ENCODE measurements at regions not wholly inside any gene's neighbourhood (a gene's known extent, or its start where the extent isn't known, plus 50 kb on each side); places are given as distances from the start of the nearest gene placed in this dataset.

- DNase-seq (ENCODE audit: low read depth, low spot score): no peak
Measured at GRCh38 chr10:4038000-4038399, 253.0 kb upstream of the KLF6 start.

- no peak for DNase-seq (ENCODE audit: low read depth, low spot score)
Measured at GRCh38 chr10:4035599-4035945, 250.6 kb upstream of the KLF6 start.

GRCh38 chr10:4034907-4035598 lies 250.0 kb upstream of the KLF6 start:
- no peak for DNase-seq (ENCODE audit: low read depth, low spot score)

GRCh38 chr10:4033341-4033896 lies 248.4 kb upstream of the KLF6 start:
- no peak for DNase-seq (ENCODE audit: low read depth, low spot score)

- no peak for DNase-seq (ENCODE audit: low read depth, low spot score)
Measured at GRCh38 chr10:4029866-4030265, 244.9 kb upstream of the KLF6 start.

- DNase-seq (ENCODE audit: low read depth, low spot score): no peak
Measured at GRCh38 chr10:4028854-4029583, 244.0 kb upstream of the KLF6 start.

GRCh38 chr10:4028027-4028471 lies 243.0 kb upstream of the KLF6 start:
- no peak for DNase-seq (ENCODE audit: low read depth, low spot score)

- DNase-seq (ENCODE audit: low read depth, low spot score): no peak
Measured at GRCh38 chr10:4025339-4025738, 240.3 kb upstream of the KLF6 start.

- no peak for DNase-seq (ENCODE audit: low read depth, low spot score)
Measured at GRCh38 chr10:4024516-4025245, 239.7 kb upstream of the KLF6 start.

GRCh38 chr10:4024027-4024426 lies 239.0 kb upstream of the KLF6 start:
- DNase-seq (ENCODE audit: low read depth, low spot score): no peak

- no peak for DNase-seq (ENCODE audit: low read depth, low spot score)
Measured at GRCh38 chr10:4022473-4022872, 237.5 kb upstream of the KLF6 start.

- DNase-seq (ENCODE audit: low read depth, low spot score): no peak
Measured at GRCh38 chr10:4020631-4021030, 235.6 kb upstream of the KLF6 start.

GRCh38 chr10:4018054-4018511 lies 233.1 kb upstream of the KLF6 start:
- DNase-seq (ENCODE audit: low read depth, low spot score): no peak

- no peak for DNase-seq (ENCODE audit: low read depth, low spot score)
Measured at GRCh38 chr10:4017336-4017735, 232.3 kb upstream of the KLF6 start.

- DNase-seq (ENCODE audit: low read depth, low spot score): no peak
Measured at GRCh38 chr10:4016214-4016740, 231.3 kb upstream of the KLF6 start.

GRCh38 chr10:4013651-4014121 lies 228.7 kb upstream of the KLF6 start:
- DNase-seq (ENCODE audit: low read depth, low spot score): no peak

GRCh38 chr10:4012848-4013247 lies 227.8 kb upstream of the KLF6 start:
- no peak for DNase-seq (ENCODE audit: low read depth, low spot score)

GRCh38 chr10:4011136-4011812 lies 226.3 kb upstream of the KLF6 start:
- no peak for DNase-seq (ENCODE audit: low read depth, low spot score)

- no peak for DNase-seq (ENCODE audit: low read depth, low spot score)
Measured at GRCh38 chr10:4008676-4009382, 223.8 kb upstream of the KLF6 start.

- DNase-seq (ENCODE audit: low read depth, low spot score): no peak
Measured at GRCh38 chr10:4007771-4008170, 222.8 kb upstream of the KLF6 start.

All from pulmonary artery endothelial cell (primary cell).